ENCODE measurements at regions not wholly inside any gene's neighbourhood (a gene's known extent, or its start where the extent isn't known, plus 50 kb on each side); places are given as distances from the start of the nearest gene placed in this dataset.

DNA sequence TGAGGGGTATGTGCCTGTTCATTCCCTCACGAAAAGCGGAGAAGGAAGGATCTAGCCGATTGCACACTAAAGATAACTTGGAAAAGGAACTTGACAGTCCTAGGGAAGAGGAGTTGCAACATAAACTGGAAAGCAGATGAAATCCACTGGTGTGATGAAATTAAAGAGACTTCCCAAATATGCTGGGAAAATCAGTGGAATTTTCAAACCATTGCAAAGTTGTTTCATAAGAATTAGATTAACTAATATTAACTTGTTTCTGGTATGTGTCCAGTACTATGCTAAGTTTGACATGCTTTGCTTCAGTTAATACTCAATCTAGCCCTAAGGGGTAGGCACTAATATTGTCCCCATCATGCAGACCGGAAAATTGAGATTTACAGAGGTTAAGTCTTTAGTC, 222.7 kb downstream of the IKZF2 start:
- CTCF ChIA-PET, result no interaction called here

DNA sequence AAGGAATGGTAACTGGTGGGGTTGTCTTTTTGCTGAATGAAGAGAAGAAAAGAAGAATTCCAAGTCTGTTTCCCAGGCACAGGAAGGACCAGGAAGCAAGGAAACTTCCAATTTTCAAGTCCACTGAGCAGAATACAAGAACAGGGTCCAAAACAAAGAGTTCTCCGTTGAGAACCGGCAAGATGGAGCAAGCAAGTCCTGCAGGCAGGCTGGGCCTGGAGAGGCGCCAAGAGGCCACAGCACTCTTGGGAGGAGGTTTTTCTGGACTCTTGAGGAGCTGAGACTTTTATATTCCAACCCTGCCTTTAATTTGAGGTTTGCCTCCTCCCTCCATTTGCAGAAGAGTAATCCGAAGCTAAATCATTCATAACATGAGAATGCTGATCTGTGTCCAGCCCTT, 224.5 kb downstream of the IKZF2 start:
- DNase-seq (ENCODE audit: low spot score), result no peak
- CTCF ChIA-PET, result no interaction called here
- Histone ChIP-seq H3K4me1 (ENCODE audit: insufficient read depth, low read length, poor library complexity, severe bottlenecking) (peaks cover 4% of the 10 kb centered on the region), H3K27me3 (replicated peaks; ENCODE audit: insufficient read depth, low read depth, low read length, poor library complexity) (no peaks in the 10 kb centered on the region), H3K4me3 (ENCODE audit: low read depth, low read length, poor library complexity, severe bottlenecking) (no peak overlapping the region), H3K36me3 (ENCODE audit: insufficient read depth, low read length, poor library complexity, severe bottlenecking) (no peaks in the 10 kb centered on the region), H3K9me3 (ENCODE audit: low read depth, low read length, poor library complexity, severe bottlenecking) (no peaks in the 10 kb centered on the region), H3K27ac (ENCODE audit: low read depth, low read length, poor library complexity, severe bottlenecking) (no peak overlapping the region)
- no TSS peak for BruUV-seq (replicated peaks)
- intact Hi-C loops (cut with micrococcal nuclease; ENCODE audit: unreplicated experiment), result no loop called here
- POLR2A ChIA-PET (ENCODE audit: low non-redundant PET), result interaction anchor here (0.6 kb wide), 1 partner anchor 13 kb away, joined by 5 read pairs; no protein-coding TSS in a partner anchor
- TF ChIP-seq, protein P1, sequence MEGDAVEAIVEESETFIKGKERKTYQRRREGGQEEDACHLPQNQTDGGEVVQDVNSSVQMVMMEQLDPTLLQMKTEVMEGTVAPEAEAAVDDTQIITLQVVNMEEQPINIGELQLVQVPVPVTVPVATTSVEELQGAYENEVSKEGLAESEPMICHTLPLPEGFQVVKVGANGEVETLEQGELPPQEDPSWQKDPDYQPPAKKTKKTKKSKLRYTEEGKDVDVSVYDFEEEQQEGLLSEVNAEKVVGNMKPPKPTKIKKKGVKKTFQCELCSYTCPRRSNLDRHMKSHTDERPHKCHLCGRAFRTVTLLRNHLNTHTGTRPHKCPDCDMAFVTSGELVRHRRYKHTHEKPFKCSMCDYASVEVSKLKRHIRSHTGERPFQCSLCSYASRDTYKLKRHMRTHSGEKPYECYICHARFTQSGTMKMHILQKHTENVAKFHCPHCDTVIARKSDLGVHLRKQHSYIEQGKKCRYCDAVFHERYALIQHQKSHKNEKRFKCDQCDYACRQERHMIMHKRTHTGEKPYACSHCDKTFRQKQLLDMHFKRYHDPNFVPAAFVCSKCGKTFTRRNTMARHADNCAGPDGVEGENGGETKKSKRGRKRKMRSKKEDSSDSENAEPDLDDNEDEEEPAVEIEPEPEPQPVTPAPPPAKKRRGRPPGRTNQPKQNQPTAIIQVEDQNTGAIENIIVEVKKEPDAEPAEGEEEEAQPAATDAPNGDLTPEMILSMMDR (conservative IDR thresholded peaks at IDR 0.05; ENCODE audit: low read depth, low read length), result no peak
- TF ChIP-seq EZH2 (IDR thresholded peaks at IDR 0.05; ENCODE audit: borderline replicate concordance, low read depth, low read length, poor library complexity, severe bottlenecking), result no peak

More for the DNA sequence above, 222.7 kb downstream of the IKZF2 start:
- POLR2A ChIA-PET (ENCODE audit: low non-redundant PET), result no interaction called here
- Histone ChIP-seq H3K4me3 (ENCODE audit: low read depth, low read length, poor library complexity, severe bottlenecking) (no peak overlapping the region), H3K36me3 (ENCODE audit: insufficient read depth, low read length, poor library complexity, severe bottlenecking) (no peaks in the 10 kb centered on the region), H3K27me3 (replicated peaks; ENCODE audit: insufficient read depth, low read depth, low read length, poor library complexity) (no peaks in the 10 kb centered on the region), H3K4me1 (ENCODE audit: insufficient read depth, low read length, poor library complexity, severe bottlenecking) (peaks cover 4% of the 10 kb centered on the region), H3K9me3 (ENCODE audit: low read depth, low read length, poor library complexity, severe bottlenecking) (no peaks in the 10 kb centered on the region), H3K27ac (ENCODE audit: low read depth, low read length, poor library complexity, severe bottlenecking) (no peak overlapping the region)
- no TSS peak for BruUV-seq (replicated peaks)
- intact Hi-C loops (cut with micrococcal nuclease; ENCODE audit: unreplicated experiment), result no loop called here
- TF ChIP-seq EZH2 (IDR thresholded peaks at IDR 0.05; ENCODE audit: borderline replicate concordance, low read depth, low read length, poor library complexity, severe bottlenecking), result no peak
- TF ChIP-seq, protein P1 (conservative IDR thresholded peaks at IDR 0.05; ENCODE audit: low read depth, low read length), result no peak
- no peak for DNase-seq (ENCODE audit: low spot score)

DNA sequence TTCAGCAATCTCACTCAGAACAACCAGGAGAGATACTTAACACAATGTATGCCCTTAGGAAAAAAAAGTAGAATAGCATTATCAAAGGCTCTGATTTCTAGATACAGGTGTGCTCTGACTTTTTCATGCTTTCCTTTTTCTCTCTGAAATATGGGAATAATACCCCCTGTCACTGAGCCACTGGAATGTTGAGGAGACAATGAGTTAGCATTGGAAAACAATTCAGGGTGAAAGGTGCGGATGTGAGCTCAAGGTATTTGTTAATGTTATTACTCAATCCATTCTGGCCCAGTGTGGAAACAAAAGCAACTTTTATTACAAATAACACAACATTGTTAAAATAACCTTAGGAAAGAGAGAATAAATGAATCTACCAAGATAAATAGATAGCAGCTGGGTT, 228.0 kb downstream of the IKZF2 start:
- no TSS peak for BruUV-seq (replicated peaks)
- CTCF ChIA-PET, result no interaction called here

More for the DNA sequence above, 228.0 kb downstream of the IKZF2 start:
- no peaks in the 10 kb centered on the region for H3K36me3 ChIP-seq (ENCODE audit: insufficient read depth, low read length, poor library complexity, severe bottlenecking)
- POLR2A ChIA-PET (ENCODE audit: low non-redundant PET), result no interaction called here
- no peak for DNase-seq (ENCODE audit: low spot score)
- no peaks in the 10 kb centered on the region for H3K4me1 ChIP-seq (ENCODE audit: insufficient read depth, low read length, poor library complexity, severe bottlenecking)
- intact Hi-C loops (cut with micrococcal nuclease; ENCODE audit: unreplicated experiment), result no loop called here
- H3K27me3 ChIP-seq (replicated peaks; ENCODE audit: insufficient read depth, low read depth, low read length, poor library complexity), result no peaks in the 10 kb centered on the region
- no peak for TF ChIP-seq EZH2 (IDR thresholded peaks at IDR 0.05; ENCODE audit: borderline replicate concordance, low read depth, low read length, poor library complexity, severe bottlenecking)
- TF ChIP-seq, protein P1 (conservative IDR thresholded peaks at IDR 0.05; ENCODE audit: low read depth, low read length), result no peak
- no peak overlapping the region for H3K27ac ChIP-seq (ENCODE audit: low read depth, low read length, poor library complexity, severe bottlenecking)
- no peak overlapping the region for H3K4me3 ChIP-seq (ENCODE audit: low read depth, low read length, poor library complexity, severe bottlenecking)
- H3K9me3 ChIP-seq (ENCODE audit: low read depth, low read length, poor library complexity, severe bottlenecking), result no peaks in the 10 kb centered on the region

All from A673 (cell line).